ENCODE measurements at regions not wholly inside any gene's neighbourhood (a gene's known extent, or its start where the extent isn't known, plus 50 kb on each side); places are given as distances from the start of the nearest gene placed in this dataset.

- intact Hi-C loops (cut with micrococcal nuclease) = loop anchor here (1.0 kb wide), 2 partner anchors 25 to 50 kb away; no protein-coding TSS in a partner anchor
Observed at GRCh38 chr2:9681427-9681817, 50.6 kb upstream of the YWHAQ start.

- intact Hi-C loops (cut with micrococcal nuclease) = no loop called here
Observed at GRCh38 chr2:9685637-9686036, 54.8 kb upstream of the YWHAQ start.

- intact Hi-C loops (cut with micrococcal nuclease) = no loop called here
Observed at GRCh38 chr2:9686061-9686460, 55.3 kb upstream of the YWHAQ start.

- intact Hi-C loops (cut with micrococcal nuclease) = no loop called here
Observed at GRCh38 chr2:9690252-9690651, 59.5 kb upstream of the YWHAQ start.

- intact Hi-C loops (cut with micrococcal nuclease) = no loop called here
Observed at GRCh38 chr2:9690716-9691498, 60.1 kb upstream of the YWHAQ start.

- intact Hi-C loops (cut with micrococcal nuclease) = no loop called here
Observed at GRCh38 chr2:9692456-9693195, 61.8 kb upstream of the YWHAQ start.

GRCh38 chr2:9693196-9693491 lies 62.3 kb upstream of the YWHAQ start:
- intact Hi-C loops (cut with micrococcal nuclease) = no loop called here

GRCh38 chr2:9693646-9694045 lies 62.8 kb upstream of the YWHAQ start:
- intact Hi-C loops (cut with micrococcal nuclease) = no loop called here

- intact Hi-C loops (cut with micrococcal nuclease) = no loop called here
Observed at GRCh38 chr2:9694661-9695234, 64.0 kb upstream of the YWHAQ start.

- intact Hi-C loops (cut with micrococcal nuclease) = no loop called here
Observed at GRCh38 chr2:9695941-9696340, 65.1 kb upstream of the YWHAQ start.

GRCh38 chr2:9696731-9697130 lies 65.9 kb upstream of the YWHAQ start:
- intact Hi-C loops (cut with micrococcal nuclease) = no loop called here

- intact Hi-C loops (cut with micrococcal nuclease) = no loop called here
Observed at GRCh38 chr2:9697909-9698308, 67.1 kb upstream of the YWHAQ start.

- intact Hi-C loops (cut with micrococcal nuclease) = loop anchor here (5.0 kb wide), 1 partner anchor 277 kb away; the partner anchor contains the start of genes CPSF3 and ITGB1BP1
Observed at GRCh38 chr2:9699139-9700108, 68.6 kb upstream of the YWHAQ start.

GRCh38 chr2:9700109-9700495 lies 69.3 kb upstream of the YWHAQ start:
- intact Hi-C loops (cut with micrococcal nuclease) = loop anchor here (5.0 kb wide), 1 partner anchor 278 kb away; the partner anchor contains the start of genes CPSF3 and ITGB1BP1

- intact Hi-C loops (cut with micrococcal nuclease) = loop anchor here (1.0 to 5.0 kb wide), 9 partner anchors 33 to 280 kb away; partner anchors contain the start of genes ADAM17, CPSF3 and ITGB1BP1
Observed at GRCh38 chr2:9702604-9703084, 71.8 kb upstream of the YWHAQ start.

GRCh38 chr2:9703085-9703678 lies 72.4 kb upstream of the YWHAQ start:
- intact Hi-C loops (cut with micrococcal nuclease) = loop anchor here (1.0 to 5.0 kb wide), 9 partner anchors 32 to 281 kb away; partner anchors contain the start of genes ADAM17, CPSF3 and ITGB1BP1

- intact Hi-C loops (cut with micrococcal nuclease) = loop anchor here (1.0 to 5.0 kb wide), 9 partner anchors 32 to 281 kb away; partner anchors contain the start of genes ADAM17, CPSF3 and ITGB1BP1
Observed at GRCh38 chr2:9703701-9704221, 73.0 kb upstream of the YWHAQ start.

- intact Hi-C loops (cut with micrococcal nuclease) = loop anchor here (5.0 kb wide), 1 partner anchor 282 kb away; the partner anchor contains the start of genes CPSF3 and ITGB1BP1
Observed at GRCh38 chr2:9704600-9704999, 73.8 kb upstream of the YWHAQ start.

- intact Hi-C loops (cut with micrococcal nuclease) = no loop called here
Observed at GRCh38 chr2:9705196-9705595, 74.4 kb upstream of the YWHAQ start.

GRCh38 chr2:9707008-9707407 lies 76.2 kb upstream of the YWHAQ start:
- intact Hi-C loops (cut with micrococcal nuclease) = no loop called here
